NCI-H526 (cell line): ENCODE measurements at regions not wholly inside any gene's neighbourhood (a gene's known extent, or its start where the extent isn't known, plus 50 kb on each side); places are given as distances from the start of the nearest gene placed in this dataset.
"Not testable (repeated sequence)": the region's sequence is repeated elsewhere in the genome, so short reads cannot be mapped to it uniquely, and the experiment has no call there.

Experiments
- DNase-seq, 2 experiments: peaks; one replicate each; lab custom pipeline; 2025; lab: John Stamatoyannopoulos, UW

DNA sequence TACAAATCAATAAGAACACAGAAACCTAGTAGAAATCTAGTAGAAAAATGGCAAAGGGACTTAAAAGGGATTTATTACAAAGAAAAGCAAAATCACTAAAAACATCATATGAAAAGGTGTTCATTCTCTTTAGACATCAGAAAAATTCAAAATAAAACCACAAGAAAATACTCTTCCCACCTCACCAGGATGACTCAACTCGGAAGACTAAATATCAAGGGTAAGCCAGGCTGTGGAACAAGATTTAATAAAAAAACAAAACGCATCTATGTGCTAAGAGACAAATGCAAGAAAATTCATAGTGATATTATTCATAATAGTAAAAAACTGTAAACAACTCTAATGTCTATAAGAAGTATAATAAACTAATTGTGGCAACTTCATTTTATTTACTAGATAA lies 181.6 kb upstream of the GHR start:
- no peak for DNase-seq

DNA sequence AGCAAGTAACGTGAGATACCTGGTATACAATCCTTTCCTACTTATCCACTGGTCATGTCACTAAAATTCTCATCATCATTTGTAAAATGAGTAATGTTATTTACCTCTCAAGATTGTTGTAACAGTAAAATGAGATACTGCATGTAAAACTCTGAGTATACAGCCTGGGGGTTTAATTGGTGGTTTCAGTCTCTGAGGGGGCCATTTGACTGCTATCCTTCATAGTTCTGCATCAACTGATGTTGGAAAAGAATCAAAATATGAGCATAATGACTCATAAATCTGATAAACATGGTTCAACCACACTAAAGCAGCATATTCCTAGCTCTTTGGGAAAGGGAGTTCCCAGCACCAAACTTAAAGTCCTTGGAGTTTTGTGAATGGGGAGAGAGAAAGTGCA lies 181.0 kb upstream of the GHR start:
- no peak for DNase-seq

DNA sequence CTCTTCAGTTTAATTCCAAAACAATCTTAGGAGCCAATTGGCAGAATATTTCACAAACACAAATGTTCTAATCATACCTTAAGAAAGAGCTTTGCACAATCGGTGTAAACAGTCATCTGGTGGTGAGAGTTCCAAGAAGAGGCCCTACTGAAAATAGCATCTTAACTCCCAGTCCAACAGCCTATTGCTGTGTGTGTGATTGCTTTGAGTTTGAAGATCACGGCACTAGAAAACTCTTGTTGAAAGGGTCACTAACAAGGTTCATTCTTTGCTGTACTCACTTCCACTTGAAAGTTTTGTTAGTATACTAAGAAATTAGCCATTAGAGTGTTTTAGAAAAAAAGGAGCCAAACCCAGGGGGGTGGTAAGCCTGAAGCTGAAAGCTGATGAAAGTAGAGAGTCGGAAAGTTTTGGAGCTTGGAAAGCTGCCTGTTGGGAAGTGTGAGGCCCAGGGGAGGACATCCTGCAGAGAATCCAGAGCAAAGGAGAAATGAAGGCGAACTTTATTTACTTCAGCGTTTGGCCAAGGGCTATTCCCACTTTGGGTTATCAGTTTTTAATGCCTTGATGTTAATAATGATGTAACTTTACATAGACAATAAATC lies 180.3 kb upstream of the GHR start:
- DNase-seq = no peak

DNA sequence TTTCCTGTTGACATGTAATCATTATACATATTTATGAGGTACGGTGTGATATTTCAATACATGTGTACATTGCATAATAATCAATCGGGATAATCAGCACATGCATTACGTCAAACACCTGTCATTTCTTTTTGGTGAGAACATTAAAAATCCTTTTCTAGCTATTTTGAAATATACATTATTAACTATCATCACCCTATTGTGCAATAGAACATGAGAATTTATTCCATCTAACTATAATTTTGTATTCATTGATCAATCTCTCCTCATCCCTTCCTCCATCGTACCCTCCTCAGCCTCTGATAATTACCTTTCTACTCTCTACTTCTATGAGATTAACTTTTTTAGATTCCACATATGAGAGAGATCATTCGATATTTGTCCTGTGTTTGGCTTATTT lies 170.9 kb upstream of the GHR start:
- no peak for DNase-seq

DNA sequence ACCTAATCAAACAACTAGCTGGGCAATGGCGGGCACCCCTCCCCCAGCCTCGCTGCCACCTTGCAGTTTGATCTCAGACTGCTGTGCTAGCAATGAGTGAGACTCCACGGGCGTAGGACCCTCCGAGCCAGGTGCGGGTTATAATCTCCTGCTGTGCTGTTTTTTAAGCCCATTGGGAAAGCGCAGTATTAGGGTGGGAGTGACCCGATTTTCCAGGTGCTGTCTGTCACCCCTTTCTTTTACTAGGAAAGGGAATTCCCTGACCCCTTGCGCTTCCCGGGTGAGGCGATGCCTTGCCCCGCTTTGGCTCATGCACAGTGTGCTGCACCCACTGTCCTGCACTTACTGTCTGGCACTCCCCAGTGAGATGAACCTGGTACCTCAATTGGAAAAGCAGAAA lies 163.3 kb upstream of the GHR start:
- peak; percentile 84 to 90 for DNase-seq

DNA sequence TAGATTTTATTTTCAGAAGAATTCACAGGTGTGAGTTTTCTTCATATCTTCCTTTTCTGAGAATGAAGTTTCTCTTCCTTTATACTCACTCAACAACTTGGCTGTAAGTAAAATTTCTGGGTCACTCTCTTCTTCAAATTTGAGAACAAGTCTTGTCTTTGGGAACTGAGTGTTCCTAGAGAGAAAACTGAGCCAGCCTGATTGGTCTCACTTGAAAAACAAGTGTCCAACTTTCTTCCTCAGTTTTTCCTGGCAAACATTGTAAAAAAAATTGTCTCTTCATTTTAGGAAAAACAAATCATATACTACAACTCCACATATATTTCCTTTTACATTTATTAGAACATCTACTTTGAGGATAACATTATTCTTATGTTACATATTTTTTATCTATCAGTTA lies 156.1 kb upstream of the GHR start:
- no peak for DNase-seq

DNA sequence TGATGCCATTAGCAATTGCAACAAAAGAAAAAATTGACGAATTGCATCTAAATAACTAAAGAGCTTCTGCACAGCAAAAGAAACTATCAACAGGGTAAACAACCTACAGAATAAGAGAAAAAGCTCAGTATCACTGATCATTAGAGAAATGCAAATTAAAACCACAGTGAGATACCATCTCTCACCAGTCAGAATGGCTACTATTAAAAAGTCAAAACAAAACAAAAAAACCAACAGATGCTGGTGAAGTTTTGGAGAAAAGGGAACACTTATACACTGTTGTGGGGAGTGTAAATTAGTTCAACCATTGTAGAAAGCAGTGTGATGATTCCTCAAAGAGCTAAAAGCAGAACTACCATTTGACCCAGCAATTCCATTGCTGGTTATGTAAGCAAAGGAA lies 155.1 kb upstream of the GHR start:
- not testable (repeated sequence) for DNase-seq

DNA sequence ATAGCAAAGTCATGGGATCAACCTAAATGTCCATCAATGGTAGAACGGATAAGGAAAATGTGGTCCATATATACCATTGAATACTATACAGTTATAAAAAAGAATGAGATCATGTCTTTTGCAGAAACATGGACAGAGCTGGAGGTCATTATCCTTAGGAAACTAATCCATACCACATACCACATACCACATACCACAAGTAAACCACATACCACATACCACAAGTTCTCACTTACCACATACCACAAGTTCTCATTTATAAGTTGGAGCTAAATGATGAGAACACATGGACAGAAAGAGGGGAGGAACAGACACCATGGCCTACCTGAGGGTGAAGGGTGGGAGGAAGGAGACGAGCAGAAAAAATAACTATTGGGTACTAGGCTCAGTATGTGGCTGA lies 154.6 kb upstream of the GHR start:
- no peak for DNase-seq

DNA sequence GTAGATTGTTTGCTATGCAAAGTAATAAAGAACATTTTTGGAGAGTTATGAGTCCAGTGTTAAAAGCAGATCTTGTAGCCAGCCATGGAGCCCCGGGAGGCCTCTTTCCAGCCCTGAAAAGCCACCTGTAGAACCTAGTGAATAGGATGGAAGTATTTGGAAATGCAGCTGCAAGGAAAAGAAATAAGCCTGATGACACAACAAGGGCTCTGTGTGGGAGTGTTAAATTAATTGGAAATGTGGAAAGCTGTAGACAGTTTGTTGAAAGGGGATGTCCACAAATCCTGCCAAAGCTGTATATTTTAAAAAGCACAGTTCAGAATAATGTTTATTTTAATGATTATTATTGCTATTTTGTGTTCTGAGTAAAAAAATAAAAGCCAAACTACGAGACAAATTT lies 152.5 kb upstream of the GHR start:
- no peak for DNase-seq

DNA sequence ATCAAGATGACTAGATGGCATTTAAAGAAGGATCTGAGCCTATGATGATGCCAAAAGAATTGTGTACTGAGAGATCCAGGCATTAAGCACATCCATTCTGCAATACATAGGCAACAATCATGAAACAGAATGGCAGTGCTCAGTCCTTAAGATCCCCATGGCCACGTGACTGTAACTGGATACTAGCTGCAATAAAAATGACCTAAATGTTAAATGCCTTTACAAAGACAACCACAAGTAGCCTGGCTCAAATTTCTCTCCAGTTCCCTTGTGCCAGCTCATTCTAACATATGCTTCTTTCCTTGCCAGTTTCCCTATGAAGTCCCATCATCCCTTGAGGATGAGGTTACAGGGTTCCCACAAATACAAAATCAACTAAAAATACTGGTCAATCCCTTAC lies 148.3 kb upstream of the GHR start:
- DNase-seq = no peak

DNA sequence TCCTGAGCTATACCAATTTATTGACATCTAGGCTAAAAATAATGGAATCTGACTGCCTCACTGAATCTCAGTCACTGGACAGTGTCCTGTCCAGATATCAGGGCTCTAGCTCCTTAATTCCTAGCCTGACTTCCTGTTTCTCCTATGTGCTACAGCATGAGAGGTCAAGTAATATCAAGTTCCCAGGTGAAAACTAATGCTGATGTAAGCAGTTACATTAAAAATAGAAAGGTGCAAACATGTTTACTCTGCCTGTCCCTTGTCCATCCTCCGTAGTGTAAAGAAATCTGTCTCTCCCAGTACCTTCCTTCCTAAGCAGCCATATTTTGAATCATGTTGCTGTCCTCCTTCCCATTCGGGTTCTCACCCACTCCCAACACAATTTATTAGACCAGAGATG lies 145.9 kb upstream of the GHR start:
- DNase-seq = no peak

DNA sequence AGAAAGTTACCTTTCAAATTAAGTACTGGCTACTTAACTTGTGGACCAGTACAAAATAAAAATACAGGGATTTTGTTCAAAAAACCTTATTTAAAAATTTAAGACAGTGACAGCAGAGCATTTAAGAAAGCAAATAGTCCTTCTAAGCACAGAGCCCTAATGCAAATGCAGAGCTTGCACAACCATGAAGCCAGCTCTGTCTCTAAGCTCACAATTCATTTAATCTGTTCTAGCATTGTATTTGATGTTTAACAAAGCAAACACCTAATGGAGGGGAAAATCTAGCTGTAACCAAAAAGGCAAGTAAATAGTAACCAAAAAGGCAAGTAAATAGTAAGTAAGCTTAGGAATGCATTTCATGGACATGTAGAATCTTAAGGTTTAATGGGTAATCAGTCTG lies 138.7 kb upstream of the GHR start:
- DNase-seq = no peak

DNA sequence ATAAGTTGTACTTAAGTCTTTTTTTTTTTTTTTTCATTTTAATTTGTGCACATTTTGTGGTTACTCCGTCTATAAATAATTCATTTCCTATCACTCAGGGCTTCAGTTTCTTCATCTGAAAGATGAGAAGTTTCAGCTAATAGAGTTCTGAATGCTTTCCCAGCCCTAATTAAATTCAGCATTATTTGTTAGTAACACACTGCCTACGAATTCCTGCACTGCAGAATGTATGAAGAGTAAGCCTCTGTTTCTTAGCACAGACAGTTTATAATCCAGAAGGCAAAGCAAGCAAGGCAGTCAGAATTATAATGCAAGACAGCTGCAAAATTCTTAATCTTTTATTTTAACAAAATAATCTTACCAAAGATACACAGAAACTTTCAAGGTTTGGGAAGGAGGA lies 138.0 kb upstream of the GHR start:
- DNase-seq = no peak

DNA sequence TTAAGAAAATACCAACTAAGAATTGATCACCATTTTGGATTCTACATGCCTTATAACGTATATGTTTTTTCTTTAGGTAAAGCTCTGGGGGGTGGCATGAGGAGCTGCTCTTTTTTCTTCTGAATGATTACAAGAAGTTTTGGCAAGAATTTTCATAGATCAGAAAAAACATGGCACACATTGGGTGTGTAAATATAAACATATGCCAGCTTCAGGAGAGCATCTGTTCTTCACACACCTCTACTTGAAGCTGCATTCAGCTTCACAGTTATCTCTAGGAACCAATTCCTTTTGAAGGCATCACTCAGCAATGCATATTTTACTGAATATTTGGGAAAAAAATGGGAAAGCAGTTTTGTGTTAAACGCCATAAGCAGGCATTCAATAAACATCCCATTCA lies 122.7 kb upstream of the GHR start:
- no peak for DNase-seq

DNA sequence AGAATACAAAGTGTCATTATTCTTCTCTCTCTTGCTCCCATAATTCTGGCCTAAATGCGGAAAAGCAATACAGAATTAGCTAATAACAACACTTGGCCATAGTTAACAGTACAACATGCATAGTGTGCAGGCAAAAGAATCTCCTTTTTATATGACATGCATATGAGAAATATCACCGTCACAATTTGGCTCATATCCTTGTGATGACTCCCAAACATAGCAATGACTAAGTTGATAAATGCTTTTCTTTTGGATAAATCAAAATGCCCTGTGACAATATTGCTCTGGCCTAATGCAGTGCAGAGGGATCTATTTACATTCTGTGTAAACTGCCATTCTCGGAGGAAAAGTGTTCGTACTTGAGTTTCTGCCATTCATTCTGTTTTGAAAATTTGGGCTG lies 121.9 kb upstream of the GHR start:
- no peak for DNase-seq

DNA sequence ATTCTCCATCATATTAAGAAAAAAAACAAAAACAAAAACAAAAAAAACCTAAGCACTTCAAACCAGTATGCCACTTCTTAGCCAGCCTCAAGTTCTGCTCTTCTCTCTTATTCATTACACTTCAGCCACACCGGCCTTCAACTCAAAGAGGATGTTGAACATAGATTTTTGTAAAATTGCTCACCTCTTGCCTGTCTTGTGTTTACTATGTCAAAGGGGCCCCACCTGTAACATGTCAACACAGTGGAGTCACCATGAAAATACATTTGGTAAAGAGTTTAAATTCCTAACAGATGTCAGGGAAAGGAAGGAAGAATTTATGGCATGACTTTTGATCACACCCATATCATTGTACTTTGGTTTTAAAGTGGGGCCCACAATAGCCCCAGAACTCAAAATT lies 121.1 kb upstream of the GHR start:
- DNase-seq = no peak

DNA sequence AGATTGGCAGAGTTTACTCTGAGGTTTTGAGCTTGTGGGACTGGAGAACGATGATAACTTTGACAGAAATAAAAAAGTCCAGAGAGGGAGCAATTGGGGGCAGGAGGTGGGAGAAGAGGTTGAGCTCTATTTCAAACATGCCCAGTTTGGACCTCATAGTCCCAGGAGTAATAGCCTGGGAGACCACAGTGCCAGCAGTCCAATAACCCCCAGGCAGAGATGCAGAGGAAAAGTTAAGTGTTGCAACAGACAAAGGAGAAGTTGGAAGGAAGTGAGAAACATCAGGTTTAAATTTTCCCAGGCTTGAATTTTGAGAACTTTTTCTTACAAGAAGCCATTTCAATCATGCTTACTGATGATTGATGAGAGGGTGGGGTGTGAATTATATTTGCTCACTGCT lies 117.0 kb upstream of the GHR start:
- DNase-seq = no peak

DNA sequence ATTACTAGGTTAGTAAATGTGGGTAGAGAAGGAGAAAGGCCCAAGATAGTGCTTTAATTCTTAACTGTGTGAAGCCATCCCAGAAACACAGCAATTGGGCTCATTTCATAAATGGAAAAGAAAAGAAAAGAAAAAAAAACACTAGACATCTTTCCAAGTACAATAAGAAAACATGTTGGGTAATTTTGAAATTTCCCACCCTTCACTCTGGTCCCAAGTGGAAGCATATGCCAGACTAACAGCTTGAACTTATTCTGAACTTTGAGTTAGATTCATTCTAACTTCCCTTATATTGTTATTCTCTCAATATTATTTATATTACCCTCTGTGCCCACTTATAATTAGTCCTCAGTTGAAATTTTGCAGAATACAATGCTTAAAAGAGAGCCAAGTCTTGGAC lies 113.4 kb upstream of the GHR start:
- DNase-seq = no peak

DNA sequence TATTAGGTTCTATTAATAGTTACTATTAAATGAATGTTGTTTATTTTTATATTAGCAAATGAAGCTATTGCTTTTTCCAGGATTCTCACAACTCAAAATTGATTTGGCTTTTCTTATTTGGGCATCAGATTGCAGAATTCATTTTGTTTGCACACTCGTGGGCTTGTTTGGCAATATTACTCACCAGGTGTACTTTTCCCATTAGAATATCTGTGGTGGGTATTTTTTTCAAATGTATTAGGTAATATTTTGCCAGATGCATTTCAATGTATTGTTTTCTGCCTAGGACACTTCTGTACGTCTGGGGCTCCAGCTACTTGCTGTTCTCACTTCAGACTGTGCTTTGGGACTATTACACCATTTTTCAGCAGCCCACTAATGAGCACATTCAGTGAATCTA lies 108.0 kb upstream of the GHR start:
- DNase-seq = no peak

DNA sequence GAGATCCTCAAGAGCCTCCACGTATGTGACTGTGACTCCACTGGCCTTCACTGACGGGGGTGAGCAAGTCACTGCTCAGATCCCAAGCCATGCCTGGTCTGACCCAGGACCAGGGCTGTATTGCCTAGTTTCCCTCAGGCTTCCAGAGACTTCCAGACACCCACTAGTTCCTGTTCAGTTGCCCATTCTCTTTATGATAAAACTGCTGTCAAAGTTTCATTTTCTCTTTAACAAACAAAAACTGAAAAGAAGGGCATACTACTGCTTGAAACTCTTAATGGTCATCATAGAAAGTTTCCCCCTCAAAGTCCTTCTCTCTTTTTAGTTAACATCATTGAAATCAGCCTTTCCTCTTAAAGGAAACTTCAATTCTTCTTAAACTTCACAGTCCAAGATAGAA lies 105.7 kb upstream of the GHR start:
- DNase-seq = no peak

DNA sequence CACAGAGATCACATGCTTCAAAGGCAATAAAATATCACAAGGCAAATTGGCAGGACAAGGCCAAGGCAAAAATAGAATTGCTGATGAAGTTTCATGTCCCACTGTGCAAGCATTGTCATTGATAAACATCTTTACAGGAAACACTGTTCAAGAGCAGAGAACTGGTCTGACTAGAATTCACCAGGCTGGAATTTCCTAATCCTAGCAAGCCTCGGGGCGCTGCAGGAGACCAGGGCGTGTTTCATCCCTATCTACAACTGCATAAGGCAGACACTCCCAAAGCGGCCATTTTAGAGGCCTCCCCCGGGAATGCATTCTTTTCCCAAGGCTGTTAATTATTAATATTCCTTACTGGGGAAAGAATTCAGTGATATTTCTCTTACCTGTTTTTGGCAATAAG lies 103.7 kb upstream of the GHR start:
- not testable (repeated sequence) for DNase-seq

DNA sequence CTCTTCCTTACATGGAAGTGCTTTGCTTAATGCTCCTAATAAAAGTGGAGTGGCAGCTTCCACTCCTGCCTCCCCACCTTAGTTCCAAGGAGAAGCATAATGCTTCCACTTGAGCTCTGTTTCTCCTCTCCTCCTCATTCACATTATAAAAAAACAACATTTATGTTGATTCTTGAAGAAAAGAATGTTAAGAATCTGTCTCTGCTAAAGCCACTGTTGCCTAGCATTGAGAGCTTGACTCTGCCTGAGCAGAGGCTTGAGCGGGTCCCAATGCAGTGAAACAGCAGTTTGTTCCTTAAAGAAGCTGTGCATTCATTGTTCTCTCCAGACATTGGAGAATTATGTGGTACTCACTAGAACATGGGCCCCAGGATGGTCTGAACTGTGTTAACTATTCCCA lies 101.5 kb upstream of the GHR start:
- no peak for DNase-seq

DNA sequence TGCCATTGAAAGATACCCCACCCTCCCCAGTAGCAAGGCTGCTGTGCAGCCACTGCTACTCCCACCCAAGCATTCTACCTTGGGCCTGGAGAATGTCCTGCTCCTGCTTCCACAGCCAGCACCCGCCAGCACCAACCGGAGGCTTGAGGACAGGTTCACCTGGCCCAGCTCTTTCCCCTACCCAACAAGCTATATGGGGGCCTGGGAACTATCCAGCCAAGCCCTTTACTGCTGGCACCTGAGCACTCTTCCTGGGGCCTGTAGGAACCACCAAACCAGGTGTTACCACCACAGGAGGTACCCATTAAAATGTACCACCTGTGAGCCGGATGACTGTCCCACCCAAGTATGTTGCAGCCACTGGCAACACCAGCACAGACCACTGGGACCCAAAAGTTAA lies 86.1 kb upstream of the GHR start:
- no peak for DNase-seq

DNA sequence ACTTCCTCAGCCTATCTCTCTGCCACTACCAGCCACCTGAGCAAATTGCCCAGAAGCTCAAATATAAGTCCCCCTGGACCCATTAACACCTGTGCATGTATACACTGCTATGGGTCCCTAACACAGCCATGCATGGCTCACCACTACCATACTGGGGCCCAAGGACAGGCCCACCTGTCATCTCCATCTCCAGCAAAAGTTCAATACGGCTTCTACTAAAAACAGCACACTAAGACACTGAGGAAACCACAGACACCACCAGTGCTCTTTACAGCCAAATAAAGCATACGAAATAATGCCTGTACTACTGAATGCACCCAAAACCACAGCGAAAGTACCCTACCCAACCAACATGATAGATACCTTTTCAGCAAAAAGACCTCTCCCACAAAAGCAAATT lies 85.6 kb upstream of the GHR start:
- DNase-seq = no peak

DNA sequence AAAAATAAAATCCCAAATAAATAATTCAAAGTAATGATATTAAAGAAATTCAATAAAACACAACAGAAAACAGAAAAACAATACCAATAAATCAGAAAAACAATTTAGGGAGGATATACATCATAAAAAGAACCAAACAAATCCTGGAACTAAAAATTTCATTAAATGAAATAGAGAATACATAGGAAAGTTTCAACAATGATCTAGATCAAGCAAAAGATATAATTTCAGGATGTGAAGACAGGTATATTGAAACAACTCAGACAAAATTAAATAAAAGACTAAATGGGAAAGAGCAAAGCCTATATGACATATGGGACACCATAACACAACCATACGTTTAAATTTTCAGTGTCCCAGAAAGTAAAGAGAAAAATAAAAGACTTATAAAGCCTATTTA lies 85.1 kb upstream of the GHR start:
- DNase-seq = no peak
